ENCODE measurements at regions not wholly inside any gene's neighbourhood (a gene's known extent, or its start where the extent isn't known, plus 50 kb on each side); places are given as distances from the start of the nearest gene placed in this dataset.
"Not testable (repeated sequence)": the region's sequence is repeated elsewhere in the genome, so short reads cannot be mapped to it uniquely, and the experiment has no call there.

DNA sequence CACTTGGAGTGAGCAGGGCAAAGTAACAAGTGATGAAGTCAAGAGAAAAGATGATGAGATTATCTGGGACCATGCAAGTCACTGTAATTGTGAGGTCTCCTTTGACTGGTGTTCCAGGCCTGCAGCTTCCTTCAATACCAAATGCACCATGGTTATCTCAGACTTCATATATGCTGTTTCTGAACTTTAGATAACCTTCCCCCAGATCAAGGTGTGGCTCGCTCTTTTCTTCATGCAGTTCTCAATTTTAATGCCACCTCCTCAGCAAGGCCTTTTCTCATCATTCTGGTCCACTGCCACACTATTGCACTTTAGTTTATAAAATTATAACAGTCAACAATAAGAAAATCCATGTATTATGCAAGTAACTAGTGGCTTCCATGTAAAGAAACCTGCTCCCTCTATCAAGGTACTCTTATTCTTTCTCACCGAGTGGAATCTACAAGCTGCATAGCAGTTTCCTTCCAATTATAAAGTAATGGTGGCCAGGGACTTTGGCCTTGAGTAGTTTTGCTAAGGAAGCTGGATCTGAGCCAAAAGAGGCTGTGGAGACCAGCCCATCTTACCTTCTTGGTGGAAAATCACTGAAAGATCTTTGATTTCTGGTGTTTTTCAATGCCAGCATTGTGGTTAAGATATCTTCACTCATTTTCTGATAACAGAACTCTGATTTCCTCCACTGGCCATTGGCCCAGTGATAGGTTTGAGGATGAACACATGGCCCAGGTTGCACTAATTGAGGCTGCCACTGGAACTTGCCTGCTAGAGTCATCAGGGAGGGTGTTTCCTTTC lies 113.6 kb downstream of the KCNE4 start:
- Mint-ChIP-seq H3K9me3 (peaks cover 15% of the 10 kb centered on the region), H3K4me1 (no peaks in the 10 kb centered on the region), H3K4me3 (no peak overlapping the region), H3K27ac (no peak overlapping the region), H3K27me3 (peaks cover 3% of the 10 kb centered on the region), H3K36me3 (no peaks in the 10 kb centered on the region)

DNA sequence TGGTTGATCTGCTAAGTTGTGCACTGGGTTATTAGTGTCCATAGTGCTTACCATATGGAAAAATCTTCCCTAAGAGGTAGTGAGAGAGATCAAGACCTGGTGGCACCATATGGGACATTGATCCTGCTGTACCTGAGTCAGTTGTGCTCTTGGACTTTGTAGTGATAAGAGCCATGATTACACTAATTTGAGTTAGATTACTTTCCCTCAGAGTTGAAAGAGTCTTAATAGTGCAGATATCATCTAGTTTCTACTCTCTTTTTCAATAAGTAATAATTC lies 114.2 kb downstream of the KCNE4 start:
- H3K9me3 Mint-ChIP-seq: peaks cover 15% of the 10 kb centered on the region
- no peaks in the 10 kb centered on the region for H3K36me3 Mint-ChIP-seq
- H3K27me3 Mint-ChIP-seq: peaks cover 3% of the 10 kb centered on the region
- H3K4me3 Mint-ChIP-seq: no peak overlapping the region
- no peaks in the 10 kb centered on the region for H3K4me1 Mint-ChIP-seq
- no peak overlapping the region for H3K27ac Mint-ChIP-seq

DNA sequence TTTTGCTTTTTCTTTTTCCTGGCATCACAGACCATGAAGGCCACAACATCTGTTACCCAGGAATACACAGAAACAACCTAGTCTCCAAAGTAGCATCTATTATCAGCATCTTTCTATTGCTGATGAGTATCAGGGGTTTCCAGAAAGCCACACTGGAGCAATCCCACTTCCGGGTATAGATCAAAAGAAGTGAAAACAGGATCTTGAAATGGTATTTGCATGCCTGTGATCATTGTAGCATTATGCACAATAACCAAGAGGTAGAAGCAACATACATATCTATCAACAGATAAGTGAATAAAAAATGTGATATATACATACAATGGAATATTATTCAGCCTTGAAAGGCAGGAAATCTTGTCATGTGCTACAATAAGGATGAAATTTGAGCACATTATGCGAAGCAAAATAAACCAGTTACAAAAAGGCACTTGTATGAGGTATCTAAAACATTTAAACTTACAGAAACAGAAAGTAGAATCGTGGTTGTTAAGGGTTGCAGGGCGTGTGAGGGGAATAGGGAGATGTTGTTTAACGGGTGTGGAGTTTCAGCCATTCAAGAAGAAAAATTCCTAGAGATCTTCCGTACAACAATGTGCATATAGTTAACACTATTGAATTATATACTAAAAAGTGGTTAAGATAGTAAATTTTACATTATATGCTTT lies 115.1 kb downstream of the KCNE4 start:
- no peak overlapping the region for H3K27ac Mint-ChIP-seq
- no peaks in the 10 kb centered on the region for H3K4me1 Mint-ChIP-seq
- H3K27me3 Mint-ChIP-seq: peaks cover 3% of the 10 kb centered on the region
- H3K36me3 Mint-ChIP-seq: no peaks in the 10 kb centered on the region
- H3K4me3 Mint-ChIP-seq: no peak overlapping the region
- H3K9me3 Mint-ChIP-seq: peaks cover 15% of the 10 kb centered on the region

DNA sequence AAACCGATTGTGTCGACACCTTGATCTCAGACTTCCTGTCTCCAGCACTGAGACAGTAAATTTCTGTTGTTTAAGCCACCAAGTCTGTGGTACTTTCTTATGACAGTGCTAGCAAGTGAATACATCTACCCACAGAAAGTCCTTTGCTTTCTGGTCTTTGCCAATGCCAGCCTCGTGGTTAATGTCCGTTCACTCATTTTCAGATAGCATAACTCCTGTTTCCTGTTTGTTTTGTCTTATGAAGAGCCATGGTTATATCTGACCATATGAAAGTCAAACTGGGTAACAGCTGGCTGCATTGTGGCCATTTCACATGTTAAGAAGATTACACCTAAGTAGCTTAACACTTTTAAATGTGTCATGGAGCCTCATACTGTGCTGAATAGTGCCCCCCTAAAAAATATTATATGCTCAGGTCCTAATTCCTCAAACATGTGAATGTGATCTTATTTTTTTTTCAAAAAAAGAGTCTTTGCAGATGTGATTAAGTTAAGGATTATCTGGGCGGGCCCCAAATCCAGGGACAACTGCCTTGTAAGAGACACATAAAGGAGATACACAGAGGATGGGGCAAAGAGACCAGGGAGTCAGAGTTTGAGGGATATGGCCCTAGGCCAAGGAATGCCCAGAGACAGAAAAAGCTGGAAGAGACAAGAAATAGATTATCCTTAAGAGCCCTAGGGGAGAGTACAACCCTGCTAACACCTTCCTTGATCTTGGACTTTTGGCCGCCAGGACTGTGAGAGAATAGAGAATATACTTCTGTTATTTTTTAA lies 118.0 kb downstream of the KCNE4 start:
- H3K4me3 Mint-ChIP-seq: no peak overlapping the region
- H3K36me3 Mint-ChIP-seq: no peaks in the 10 kb centered on the region
- H3K27ac Mint-ChIP-seq: no peak overlapping the region
- H3K9me3 Mint-ChIP-seq: peaks cover 15% of the 10 kb centered on the region
- no peaks in the 10 kb centered on the region for H3K4me1 Mint-ChIP-seq
- peaks cover 3% of the 10 kb centered on the region for H3K27me3 Mint-ChIP-seq

DNA sequence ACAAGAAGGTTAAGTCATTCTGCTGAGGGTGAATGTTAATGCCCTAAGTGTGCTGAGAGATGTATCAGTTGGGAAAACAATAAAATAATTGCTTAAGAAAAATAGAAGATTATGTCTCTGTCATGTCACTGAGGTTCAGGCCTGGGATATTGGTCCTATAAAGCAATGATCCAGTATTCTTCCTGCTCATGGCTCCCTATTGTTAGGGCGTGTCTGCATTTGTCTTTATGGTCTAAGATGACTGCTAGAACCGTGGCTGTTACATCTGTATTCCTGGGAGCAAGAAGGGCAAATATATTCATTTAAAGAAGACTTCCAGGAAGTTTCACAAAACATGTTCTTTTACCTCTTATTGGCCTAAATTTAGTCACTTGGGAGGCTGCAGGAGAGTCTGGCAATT lies 125.0 kb downstream of the KCNE4 start:
- Mint-ChIP-seq H3K4me3 (no peak overlapping the region), H3K27ac (no peak overlapping the region), H3K9me3 (no peaks in the 10 kb centered on the region), H3K27me3 (no peaks in the 10 kb centered on the region), H3K4me1 (no peaks in the 10 kb centered on the region), H3K36me3 (no peaks in the 10 kb centered on the region)

DNA sequence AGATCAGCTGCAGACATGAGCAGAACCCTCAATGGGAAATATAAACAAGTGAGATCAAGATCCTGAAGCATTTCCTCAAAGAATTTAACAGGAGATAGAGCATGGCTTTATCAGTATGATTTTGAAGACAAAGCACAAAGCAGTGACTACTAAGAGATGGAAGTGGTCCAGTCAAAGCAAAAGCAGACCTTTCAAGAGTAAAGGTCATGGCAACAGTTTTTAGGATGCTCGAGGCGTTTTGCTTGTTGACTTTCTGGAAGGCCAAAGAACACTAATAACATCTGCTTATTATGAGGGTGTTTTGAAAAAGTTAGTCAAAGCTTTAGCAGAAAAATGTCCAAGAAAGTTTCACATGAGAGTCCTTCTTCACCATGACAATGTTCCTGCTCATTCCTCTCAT lies 128.5 kb downstream of the KCNE4 start:
- no peaks in the 10 kb centered on the region for H3K9me3 Mint-ChIP-seq
- H3K4me3 Mint-ChIP-seq: no peak overlapping the region
- H3K27me3 Mint-ChIP-seq: peaks cover 3% of the 10 kb centered on the region
- no peaks in the 10 kb centered on the region for H3K4me1 Mint-ChIP-seq
- no peak overlapping the region for H3K27ac Mint-ChIP-seq
- H3K36me3 Mint-ChIP-seq: no peaks in the 10 kb centered on the region

DNA sequence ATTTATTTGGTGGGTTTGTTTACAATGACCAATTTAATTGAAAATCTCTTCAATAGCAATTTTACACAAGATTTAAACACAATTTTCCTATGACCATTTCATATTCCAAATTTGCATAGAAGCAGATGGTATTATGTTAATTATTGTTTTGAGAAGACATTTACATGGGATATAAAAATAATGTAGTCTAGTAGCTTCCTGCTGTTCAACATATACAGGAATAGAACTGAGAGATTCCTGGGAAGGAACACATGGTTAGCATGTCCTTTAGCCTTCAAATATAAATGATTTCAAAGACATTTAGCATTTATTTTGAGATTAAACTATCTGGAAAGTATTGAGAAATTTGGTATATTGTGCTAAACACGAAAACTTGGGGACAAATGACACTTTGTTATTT lies 129.6 kb downstream of the KCNE4 start:
- H3K27me3 Mint-ChIP-seq: peaks cover 3% of the 10 kb centered on the region
- no peaks in the 10 kb centered on the region for H3K9me3 Mint-ChIP-seq
- no peak overlapping the region for H3K4me3 Mint-ChIP-seq
- H3K4me1 Mint-ChIP-seq: no peaks in the 10 kb centered on the region
- no peaks in the 10 kb centered on the region for H3K36me3 Mint-ChIP-seq
- H3K27ac Mint-ChIP-seq: no peak overlapping the region

DNA sequence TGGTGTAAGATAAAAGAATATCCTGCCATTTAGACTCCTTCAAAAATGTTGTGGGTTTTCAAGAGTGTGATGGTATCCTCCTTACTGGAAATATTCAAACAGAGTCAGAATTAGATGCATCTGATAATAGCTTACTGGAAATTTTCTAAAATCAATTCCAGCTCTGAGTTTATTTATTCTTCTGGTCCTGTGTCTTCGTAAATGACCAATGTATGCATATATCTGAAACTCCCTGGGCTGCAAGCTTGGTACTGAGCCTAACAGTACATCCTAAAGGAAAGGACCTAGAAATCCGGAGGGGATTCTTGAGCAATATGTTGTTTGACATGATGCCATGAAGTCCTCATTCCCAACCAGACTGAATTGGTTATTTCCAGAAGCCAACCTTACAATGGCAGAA lies 130.4 kb downstream of the KCNE4 start:
- Mint-ChIP-seq H3K27ac (no peak overlapping the region), H3K4me3 (no peak overlapping the region), H3K36me3 (no peaks in the 10 kb centered on the region), H3K27me3 (peaks cover 3% of the 10 kb centered on the region), H3K9me3 (no peaks in the 10 kb centered on the region), H3K4me1 (no peaks in the 10 kb centered on the region)

DNA sequence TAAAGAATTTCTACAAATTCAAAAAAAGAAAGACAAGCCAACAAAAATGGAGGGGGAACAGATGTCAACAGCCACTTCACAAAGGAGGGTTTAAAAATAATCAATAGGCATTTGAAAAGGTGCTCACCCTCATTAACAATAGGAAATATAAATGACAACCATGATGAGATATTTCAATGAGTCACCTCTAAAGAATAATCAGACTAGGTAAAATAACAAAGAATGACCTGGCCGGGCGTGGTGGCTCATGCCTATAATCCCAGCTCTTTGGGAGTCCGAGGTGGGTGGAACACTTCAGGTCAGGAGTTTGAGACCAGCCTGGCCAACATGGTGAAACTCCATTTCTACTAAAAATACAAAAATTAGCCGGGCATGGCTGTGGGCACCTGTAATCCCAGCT lies 133.6 kb downstream of the KCNE4 start:
- no peaks in the 10 kb centered on the region for H3K4me1 Mint-ChIP-seq
- H3K4me3 Mint-ChIP-seq: no peak overlapping the region
- H3K9me3 Mint-ChIP-seq: no peaks in the 10 kb centered on the region
- H3K27ac Mint-ChIP-seq: no peak overlapping the region
- no peaks in the 10 kb centered on the region for H3K36me3 Mint-ChIP-seq
- H3K27me3 Mint-ChIP-seq: peaks cover 3% of the 10 kb centered on the region

DNA sequence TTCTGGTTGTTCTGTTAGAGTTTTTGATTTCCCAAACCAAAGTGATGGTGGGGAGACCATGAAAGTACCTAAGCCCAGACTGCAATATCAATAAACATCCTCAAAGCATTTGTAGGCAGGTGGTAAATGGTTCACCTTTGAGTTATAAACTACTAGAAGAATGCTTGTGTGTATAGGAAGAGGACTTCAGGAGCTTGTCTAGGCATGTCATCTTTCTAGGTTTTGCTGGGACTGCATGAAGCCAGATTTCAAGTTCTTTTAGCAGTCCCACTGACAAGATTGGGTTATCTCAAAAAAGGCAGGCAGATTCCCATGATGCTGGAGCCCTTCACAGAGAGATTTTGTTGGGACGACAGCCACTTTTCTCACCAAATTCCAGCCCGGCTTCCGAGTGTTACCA lies 135.3 kb downstream of the KCNE4 start:
- H3K27ac Mint-ChIP-seq: no peak overlapping the region
- H3K4me3 Mint-ChIP-seq: no peak overlapping the region
- H3K36me3 Mint-ChIP-seq: no peaks in the 10 kb centered on the region
- no peaks in the 10 kb centered on the region for H3K4me1 Mint-ChIP-seq
- H3K27me3 Mint-ChIP-seq: peaks cover 7% of the 10 kb centered on the region
- H3K9me3 Mint-ChIP-seq: no peaks in the 10 kb centered on the region

DNA sequence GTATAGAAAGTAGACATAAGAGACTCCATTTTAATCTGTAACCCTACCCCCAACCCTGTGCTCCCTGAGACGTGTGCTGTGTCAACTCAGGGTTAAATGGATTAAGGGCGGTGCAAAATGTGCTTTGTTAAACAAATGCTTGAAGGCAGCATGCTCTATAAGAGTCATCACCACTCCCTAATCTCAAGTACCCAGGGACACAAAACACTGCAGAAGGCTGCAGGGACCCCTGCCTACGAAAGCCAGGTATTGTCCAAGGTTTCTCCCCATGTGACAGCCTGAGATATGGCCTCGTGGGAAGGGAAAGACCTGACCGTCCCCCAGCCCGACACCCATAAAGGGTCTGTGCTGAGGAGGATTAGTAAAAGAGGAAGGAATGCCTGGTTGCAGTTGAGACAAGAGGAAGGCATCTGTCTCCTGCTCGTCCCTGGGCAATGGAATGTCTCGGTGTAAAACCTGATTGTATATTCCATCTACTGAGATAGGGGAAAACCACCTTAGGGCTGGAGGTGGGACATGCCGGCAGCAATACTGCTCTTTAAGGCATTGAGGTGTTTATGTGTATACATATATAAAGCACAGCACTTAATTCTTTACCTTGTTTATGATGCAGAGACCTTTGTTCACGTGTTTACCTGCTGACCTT lies 138.7 kb downstream of the KCNE4 start:
- not testable (repeated sequence) for H3K9me3 Mint-ChIP-seq, H3K27me3 Mint-ChIP-seq, H3K4me3 Mint-ChIP-seq, H3K4me1 Mint-ChIP-seq, H3K27ac Mint-ChIP-seq, H3K36me3 Mint-ChIP-seq

DNA sequence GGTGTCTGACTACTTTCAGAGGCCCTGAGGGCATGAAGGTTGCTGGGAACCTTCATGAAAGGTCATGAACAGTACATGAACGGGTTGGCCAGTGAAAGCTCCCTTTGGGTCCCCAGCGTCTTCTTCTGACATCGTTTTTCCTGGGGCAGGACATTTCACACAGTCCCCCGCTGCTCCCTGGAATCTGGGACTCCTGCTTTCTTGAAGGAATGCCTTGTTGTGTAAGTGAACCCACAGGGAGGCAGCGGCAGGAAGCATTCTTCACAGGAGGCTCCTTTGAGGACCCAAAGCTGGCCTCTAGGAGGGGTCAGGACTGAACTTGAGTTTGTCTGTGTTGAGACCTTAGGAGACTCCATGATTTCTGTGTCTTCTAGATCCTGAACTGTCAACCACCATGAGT lies 144.3 kb downstream of the KCNE4 start:
- H3K4me1 Mint-ChIP-seq: no peaks in the 10 kb centered on the region
- H3K27ac Mint-ChIP-seq: no peak overlapping the region
- H3K36me3 Mint-ChIP-seq: no peaks in the 10 kb centered on the region
- no peak overlapping the region for H3K4me3 Mint-ChIP-seq
- no peaks in the 10 kb centered on the region for H3K9me3 Mint-ChIP-seq
- H3K27me3 Mint-ChIP-seq: peaks cover 4% of the 10 kb centered on the region

DNA sequence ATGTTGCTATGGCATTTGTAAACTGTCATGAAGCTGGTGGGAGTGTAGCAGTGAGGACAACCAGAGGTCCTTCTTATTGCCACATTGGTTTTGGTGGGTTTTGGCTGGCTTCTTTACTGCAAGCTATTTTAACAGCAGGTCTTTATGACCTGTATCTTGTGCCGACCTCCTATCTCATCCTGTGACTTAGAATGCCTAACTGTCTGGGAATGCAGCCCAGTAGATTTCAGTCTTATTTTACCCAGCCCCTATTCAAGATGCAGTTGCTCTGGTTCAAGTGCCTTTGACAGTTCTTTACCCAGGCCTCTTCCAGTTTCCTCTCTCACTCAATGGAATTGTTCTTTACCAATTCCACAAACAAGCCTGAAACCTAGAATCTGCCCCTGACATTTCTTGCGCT lies 145.1 kb downstream of the KCNE4 start:
- peaks cover 1% of the 10 kb centered on the region for H3K27me3 Mint-ChIP-seq

DNA sequence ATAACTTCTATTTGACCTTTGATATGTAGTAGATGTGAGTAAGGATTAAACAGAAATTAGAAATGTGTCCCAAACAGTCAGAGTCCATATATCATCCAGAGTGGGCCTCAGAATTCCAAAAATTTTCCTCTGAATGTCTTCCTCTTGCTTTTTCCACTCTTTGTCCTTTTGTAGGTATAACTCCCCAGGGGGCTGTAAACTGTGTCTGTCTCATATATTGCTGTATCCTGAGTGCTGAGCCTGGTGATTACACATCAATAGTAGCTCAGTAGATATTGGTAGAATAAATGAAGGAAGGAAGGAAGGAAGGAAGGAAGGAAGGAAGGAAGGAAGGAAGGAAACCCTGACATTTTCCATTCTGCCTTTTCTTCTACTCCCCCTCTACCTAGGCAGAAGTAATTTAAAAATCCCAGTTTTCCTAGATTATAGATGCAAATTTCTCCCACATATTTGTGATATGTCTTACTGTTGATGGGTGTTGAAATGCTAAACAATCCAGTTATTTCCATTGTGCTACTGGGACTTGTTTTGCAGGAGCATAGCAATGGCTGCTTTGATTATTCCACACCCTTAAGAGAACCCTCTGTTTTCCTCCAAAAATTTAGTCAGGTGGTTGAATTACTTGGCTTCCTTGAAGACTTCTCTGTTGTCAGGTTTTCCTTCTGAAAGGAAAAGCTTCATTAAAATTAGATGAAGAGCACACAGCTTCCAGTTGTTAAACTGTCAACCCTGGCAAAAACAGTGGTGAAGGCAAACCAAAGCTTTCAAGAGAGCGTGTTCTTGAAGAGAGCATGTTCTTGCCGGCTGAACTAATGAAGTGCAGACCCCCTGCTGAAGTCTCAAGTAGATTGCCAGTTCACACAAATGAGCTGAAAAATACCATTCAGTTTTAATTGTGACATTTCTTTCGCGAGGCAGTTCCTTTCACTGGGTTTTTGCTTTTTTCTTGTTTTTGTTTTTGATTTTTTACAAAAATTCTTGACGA lies 147.8 kb downstream of the KCNE4 start:
- H3K9me3 Mint-ChIP-seq: no peaks in the 10 kb centered on the region
- no peaks in the 10 kb centered on the region for H3K4me1 Mint-ChIP-seq
- H3K27ac Mint-ChIP-seq: no peak overlapping the region
- H3K4me3 Mint-ChIP-seq: no peak overlapping the region
- H3K36me3 Mint-ChIP-seq: no peaks in the 10 kb centered on the region
- H3K27me3 Mint-ChIP-seq: peaks cover 1% of the 10 kb centered on the region

More for the DNA sequence above, 145.1 kb downstream of the KCNE4 start:
- Mint-ChIP-seq H3K4me3 (no peak overlapping the region), H3K4me1 (no peaks in the 10 kb centered on the region), H3K27ac (no peak overlapping the region), H3K9me3 (no peaks in the 10 kb centered on the region), H3K36me3 (no peaks in the 10 kb centered on the region)
